K562 (cell line): ENCODE measurements at regions not wholly inside any gene's neighbourhood (a gene's known extent, or its start where the extent isn't known, plus 50 kb on each side); places are given as distances from the start of the nearest gene placed in this dataset.

Source experiments
- ATAC-seq: fragments of 200-7000 bp; cut with Tn5 transposase; 3 replicates; pipeline ENCODE4 v1.9.1; 2020; ENCODE audit warnings: moderate library complexity
- BruUV-seq: library from RNA; stranded (reverse); fragments of 400-500 nt; replicated peaks from 2 replicates; lab custom pipeline; 2021; lab: Mats Ljungman, UMichigan
- CTCF ChIA-PET: fragments of 300-600 bp; formaldehyde crosslinking; extraction: SDS; loops from one replicate; lab custom pipeline; 2021; ENCODE audit warnings: low intra/inter-chr PET ratio; lab: Yijun Ruan, JAX
- POLR2A ChIA-PET: fragments of 300-600, 350-650 bp; sonication (Branson Sonifier 250); formaldehyde crosslinking; extraction: SDS; loops from one replicate; lab custom pipeline; 2021; ENCODE audit warnings: antibody characterized with exemption, inconsistent platforms; lab: Yijun Ruan, JAX
- DNase-seq, 4 experiments: peaks; one replicate each; pipeline versions ENCODE4 v3.0.0 to v3.0.0-alpha.2; 2011 to 2018; ENCODE audit warnings: low spot score in 3 of 4, mixed read lengths in 3 of 4; ENCODE audit errors: extremely low read depth in 1 of 4
- FAIRE-seq: peaks from 2 replicates; lab custom pipeline; 2011; peaks lifted over from hg19 to GRCh38; lab: Jason Lieb, UNC
- H2AFZ ChIP-seq: 2 replicates; pipeline ENCODE4 v1.6.0; 2011; ENCODE audit warnings: low read depth, low read length, control low read depth, inconsistent platforms
- H3K27ac ChIP-seq: fragments of 200-600 bp; 3 replicates; pipeline ENCODE4 v1.8.0; 2011; ENCODE audit warnings: low read depth, mild to moderate bottlenecking, control low read depth, inconsistent platforms, low read length, moderate library complexity, mixed read lengths; ENCODE audit errors: extremely low read depth
- H3K27me3 ChIP-seq, 2 experiments: fragments of 300-600 bp in 1 of 2; 2 replicates in 1 of 2; 3 replicates in 1 of 2; pipeline versions ENCODE4 v1.6.0 to v1.8.0; 2011; ENCODE audit warnings: inconsistent platforms in 2 of 2, low read length in 2 of 2, mild to moderate bottlenecking in 1 of 2, mixed read lengths in 1 of 2, moderate library complexity in 1 of 2; ENCODE audit not compliant: control insufficient read depth in 2 of 2, insufficient read depth in 2 of 2
- H3K36me3 ChIP-seq: fragments of 300-600 bp; 3 replicates; pipeline ENCODE4 v1.8.0; 2011; ENCODE audit warnings: mild to moderate bottlenecking, low read length, inconsistent platforms; ENCODE audit not compliant: control insufficient read depth, insufficient read depth
- H3K4me1 ChIP-seq, 2 experiments: fragments of 200-600 bp in 1 of 2; replicated peaks in 1 of 2; 2 replicates in 1 of 2; 3 replicates in 1 of 2; pipeline versions ENCODE4 v1.5.1 to v1.8.0; 2011; ENCODE audit warnings: inconsistent platforms in 2 of 2, low read length in 2 of 2, mild to moderate bottlenecking in 1 of 2, mixed read lengths in 1 of 2, moderate library complexity in 1 of 2; ENCODE audit not compliant: control insufficient read depth in 2 of 2, insufficient read depth in 2 of 2
- H3K4me2 ChIP-seq: 2 replicates; pipeline ENCODE4 v1.6.1; 2011; ENCODE audit warnings: low read length, control low read depth, inconsistent platforms, mixed read lengths; ENCODE audit not compliant: insufficient read depth
- H3K4me3 ChIP-seq: fragments of 200-600 bp; sonication (generic), shearing (Covaris generic); 2 replicates; pipeline ENCODE4 v1.5.1; 2016; ENCODE audit warnings: control low read depth, inconsistent platforms
- H3K79me2 ChIP-seq: fragments of 200-600 bp; 3 replicates; pipeline ENCODE4 v1.8.0; 2011; ENCODE audit warnings: low read length, inconsistent platforms; ENCODE audit not compliant: control insufficient read depth, insufficient read depth
- H3K9ac ChIP-seq, 2 experiments: 2 replicates each; pipeline versions ENCODE4 v1.6.0 to v1.6.1; 2011; ENCODE audit warnings: low read depth in 2 of 2, low read length in 2 of 2, control low read depth in 1 of 2, inconsistent platforms in 1 of 2, mild to moderate bottlenecking in 1 of 2, mixed read lengths in 1 of 2; ENCODE audit not compliant: insufficient read depth in 1 of 2
- H3K9me1 ChIP-seq: one replicate; pipeline ENCODE4 v1.6.0; 2011; ENCODE audit warnings: inconsistent platforms, mild to moderate bottlenecking, low read length, moderate library complexity; ENCODE audit not compliant: control insufficient read depth, insufficient read depth
- H3K9me3 ChIP-seq: replicated peaks from 2 replicates; pipeline ENCODE4 v1.5.1; 2011; ENCODE audit warnings: low read depth, low read length, inconsistent platforms; ENCODE audit not compliant: control insufficient read depth, insufficient read depth
- H4K20me1 ChIP-seq: replicated peaks from 2 replicates; pipeline ENCODE4 v1.6.1; 2011; ENCODE audit warnings: low read length, inconsistent platforms, mixed read lengths; ENCODE audit not compliant: control insufficient read depth, insufficient read depth
- CHD2 ChIP-seq: IDR thresholded peaks from 2 replicates; pipeline ENCODE4 v1.6.1; 2011; ENCODE audit warnings: low read depth, low read length
- ETV5 ChIP-seq: sonication (generic); formaldehyde crosslinking; IDR thresholded peaks from 2 replicates; pipeline ENCODE4 v1.4.0; 2020; ENCODE audit warnings: low read depth, mild to moderate bottlenecking, missing genetic modification reagents
- GMEB1 ChIP-seq: fragments of 250-450 bp; sonication (Bioruptor Pico); IDR thresholded peaks from 2 replicates; pipeline ENCODE4 v1.4.0; 2020; ENCODE audit warnings: mild to moderate bottlenecking
- STAT5A ChIP-seq: IDR thresholded peaks from 2 replicates; pipeline ENCODE4 v1.6.1; 2012; ENCODE audit warnings: low read length, inconsistent platforms, borderline replicate concordance
- ZBTB11 ChIP-seq, 3 experiments: fragments of 200-800 bp in 1 of 3; fragments of 250-450 bp in 1 of 3; fragments of 450-650 bp in 1 of 3; sonication (Bioruptor Pico) in 1 of 3; sonication (Bioruptor generic) in 1 of 3; formaldehyde crosslinking in 1 of 3; IDR thresholded peaks; 2 replicates each; pipeline versions ENCODE4 v1.6.1 to v1.8.0; 2016 to 2022; ENCODE audit warnings: mild to moderate bottlenecking in 2 of 3, missing genetic modification characterization in 2 of 3, missing compliant biosample characterization in 1 of 3, moderate library complexity in 1 of 3
- WGBS: fragments of 100-300 bp; shearing (Covaris generic); methylation state at CpG from one replicate; pipeline ENCODE4 v1.1.6; 2016; ENCODE audit warnings: low coverage, mixed read lengths; ENCODE audit not compliant: insufficient coverage; ENCODE audit errors: missing lambda C conversion rate; 5-methylcytosine and 5-hydroxymethylcytosine counted together
- in situ Hi-C: fragments of 300-500 bp; cut with MboI; formaldehyde crosslinking; loops from 4 replicates; pipeline ENCODE4 v1.15.0; 2018; ENCODE audit warnings: inconsistent platforms, mixed read lengths
- intact Hi-C: fragments of 100-400 bp; cut with micrococcal nuclease; formaldehyde crosslinking; loops from 2 replicates; pipeline ENCODE4 v1.14.2; 2022

DNA sequence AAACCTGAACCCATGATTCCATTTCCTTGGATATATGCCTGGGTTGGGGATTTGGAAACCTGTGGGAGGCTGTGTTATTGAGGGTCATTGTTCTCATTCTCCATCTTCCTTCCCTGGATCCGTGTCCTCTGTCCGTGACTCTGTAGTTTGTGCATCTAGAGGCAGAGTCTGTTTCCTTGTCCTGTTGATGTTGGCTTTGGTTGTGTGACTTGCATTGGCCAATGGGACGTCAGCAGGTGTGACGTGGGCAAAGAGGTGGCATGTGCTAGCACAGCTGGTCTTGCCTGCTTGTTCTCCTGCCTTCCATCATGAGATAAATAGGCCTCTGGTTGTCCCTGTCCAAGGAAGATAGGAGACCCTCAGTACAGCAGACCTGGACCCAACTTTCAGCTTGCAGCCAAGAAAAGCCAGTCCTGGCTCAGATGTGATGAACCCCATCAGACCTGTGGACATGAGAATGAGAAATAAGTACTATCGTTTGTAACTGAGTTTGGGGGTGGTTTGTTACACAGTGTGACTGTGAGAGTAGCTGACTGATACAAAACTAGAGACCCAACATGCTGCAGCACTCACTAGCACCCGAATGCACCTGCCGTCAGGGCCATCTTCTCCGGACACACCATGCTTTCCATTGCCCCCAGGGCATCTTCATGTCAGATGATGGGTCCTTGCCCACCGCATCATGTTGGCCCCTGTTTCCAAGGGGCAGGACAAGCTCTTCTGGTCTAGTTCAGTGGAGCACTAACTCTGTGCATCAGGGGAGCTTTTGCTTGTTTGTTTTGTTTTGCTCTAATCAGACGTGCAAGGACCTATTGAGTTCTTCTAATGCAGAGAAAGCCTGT lies 195.3 kb upstream of the SULF2 start:
- Histone ChIP-seq H3K4me2 (no peak overlapping the region), H4K20me1 (no peaks in the 10 kb centered on the region), H3K4me1 (no peaks in the 10 kb centered on the region; a peak in 1 of 5 replicates), H3K36me3 (no peaks in the 10 kb centered on the region), H3K9me1 (no peaks in the 10 kb centered on the region), H3K27ac (no peak overlapping the region), H3K79me2 (no peaks in the 10 kb centered on the region), H3K9ac (no peak overlapping the region), H3K4me3 (no peak overlapping the region), H2AFZ (no peak overlapping the region), H3K9me3 (no peaks in the 10 kb centered on the region), H3K27me3 (peaks cover 0 to 32% of the 10 kb centered on the region in 2 experiments; a peak in 4 of 5 replicates)
- peak in 1 of 3 experiments; percentile 41; a peak in 2 of 6 replicates for TF ChIP-seq ZBTB11 (CRISPR knock-in tag; IDR thresholded peaks at IDR 0.05)
- no peak for TF ChIP-seq GMEB1 (CRISPR knock-in tag)
- no peak for TF ChIP-seq ETV5 (CRISPR knock-in tag)
- TF ChIP-seq STAT5A, result no peak
- no peak for TF ChIP-seq CHD2
- CTCF ChIA-PET, result no interaction called here
- 0% methylated on average over 10 of the region's 10 CpGs for WGBS
- POLR2A ChIA-PET, result no interaction called here
- DNase-seq (no peak), FAIRE-seq (no peak), ATAC-seq (no peak)
- no TSS peak for BruUV-seq
- intact Hi-C loops, result no loop called here
- in situ Hi-C loops, result no loop called here
